Calu3 (cell line): ENCODE measurements at regions not wholly inside any gene's neighbourhood (a gene's known extent, or its start where the extent isn't known, plus 50 kb on each side); places are given as distances from the start of the nearest gene placed in this dataset.
A peak's percentile ranks its signal among the peaks of the same experiment; 100 is the strongest.

ENCODE experiments used
- BruUV-seq: library from RNA; stranded (reverse); fragments of 400-500 nt; replicated peaks from 2 replicates; lab custom pipeline; 2021; lab: Mats Ljungman, UMichigan
- CTCF ChIA-PET: fragments of 300-600 bp; sonication (Branson Sonifier 250); formaldehyde crosslinking; loops from one replicate; lab custom pipeline; 2022; ENCODE audit warnings: antibody characterized with exemption; lab: Charles Lee
- DNase-seq: peaks from one replicate; pipeline ENCODE4 v3.0.0; 2022
- H3K27ac Mint-ChIP-seq: one replicate; pipeline ENCODE4 v1.8.0; 2022; ENCODE audit warnings: mixed read lengths; ENCODE audit not compliant: unreplicated experiment
- H3K27me3 Mint-ChIP-seq: one replicate; pipeline ENCODE4 v1.8.0; 2022; ENCODE audit warnings: mixed read lengths; ENCODE audit not compliant: unreplicated experiment
- H3K36me3 Mint-ChIP-seq: one replicate; pipeline ENCODE4 v1.8.0; 2022; ENCODE audit warnings: mild to moderate bottlenecking, moderate library complexity, mixed read lengths; ENCODE audit not compliant: insufficient read depth, unreplicated experiment
- H3K4me1 Mint-ChIP-seq: one replicate; pipeline ENCODE4 v1.8.0; 2022; ENCODE audit warnings: mild to moderate bottlenecking, low read depth, mixed read lengths; ENCODE audit not compliant: unreplicated experiment
- H3K4me3 Mint-ChIP-seq: one replicate; pipeline ENCODE4 v1.8.0; 2022; ENCODE audit warnings: mild to moderate bottlenecking, low read depth, moderate library complexity, mixed read lengths; ENCODE audit not compliant: unreplicated experiment
- H3K9me3 Mint-ChIP-seq: one replicate; pipeline ENCODE4 v1.8.0; 2022; ENCODE audit warnings: low read depth, mixed read lengths; ENCODE audit not compliant: unreplicated experiment
- intact Hi-C: fragments of 100-400 bp; cut with micrococcal nuclease; formaldehyde crosslinking; loops from one replicate; pipeline ENCODE4 v1.10.0; 2022; ENCODE audit not compliant: unreplicated experiment
- TF ChIP-seq, protein P1 (sequence below): fragments of 200-600 bp; IDR thresholded peaks from one replicate; pipeline ENCODE4 v1.8.0; 2022; ENCODE audit warnings: antibody characterized with exemption; ENCODE audit not compliant: unreplicated experiment

- intact Hi-C loops = no loop called here
- TF ChIP-seq, protein P1, sequence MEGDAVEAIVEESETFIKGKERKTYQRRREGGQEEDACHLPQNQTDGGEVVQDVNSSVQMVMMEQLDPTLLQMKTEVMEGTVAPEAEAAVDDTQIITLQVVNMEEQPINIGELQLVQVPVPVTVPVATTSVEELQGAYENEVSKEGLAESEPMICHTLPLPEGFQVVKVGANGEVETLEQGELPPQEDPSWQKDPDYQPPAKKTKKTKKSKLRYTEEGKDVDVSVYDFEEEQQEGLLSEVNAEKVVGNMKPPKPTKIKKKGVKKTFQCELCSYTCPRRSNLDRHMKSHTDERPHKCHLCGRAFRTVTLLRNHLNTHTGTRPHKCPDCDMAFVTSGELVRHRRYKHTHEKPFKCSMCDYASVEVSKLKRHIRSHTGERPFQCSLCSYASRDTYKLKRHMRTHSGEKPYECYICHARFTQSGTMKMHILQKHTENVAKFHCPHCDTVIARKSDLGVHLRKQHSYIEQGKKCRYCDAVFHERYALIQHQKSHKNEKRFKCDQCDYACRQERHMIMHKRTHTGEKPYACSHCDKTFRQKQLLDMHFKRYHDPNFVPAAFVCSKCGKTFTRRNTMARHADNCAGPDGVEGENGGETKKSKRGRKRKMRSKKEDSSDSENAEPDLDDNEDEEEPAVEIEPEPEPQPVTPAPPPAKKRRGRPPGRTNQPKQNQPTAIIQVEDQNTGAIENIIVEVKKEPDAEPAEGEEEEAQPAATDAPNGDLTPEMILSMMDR = no peak
- CTCF ChIA-PET = no interaction called here
- Mint-ChIP-seq H3K36me3 (no peaks in the 10 kb centered on the region), H3K4me3 (no peak overlapping the region), H3K27ac (no peak overlapping the region), H3K27me3 (peaks cover 55% of the 10 kb centered on the region), H3K9me3 (no peaks in the 10 kb centered on the region), H3K4me1 (no peaks in the 10 kb centered on the region)
- DNase-seq = no peak
- BruUV-seq = no TSS peak
These were observed 71.4 kb upstream of the ANTXRL start for GRCh38 chr10:46215426-46215825.

DNA sequence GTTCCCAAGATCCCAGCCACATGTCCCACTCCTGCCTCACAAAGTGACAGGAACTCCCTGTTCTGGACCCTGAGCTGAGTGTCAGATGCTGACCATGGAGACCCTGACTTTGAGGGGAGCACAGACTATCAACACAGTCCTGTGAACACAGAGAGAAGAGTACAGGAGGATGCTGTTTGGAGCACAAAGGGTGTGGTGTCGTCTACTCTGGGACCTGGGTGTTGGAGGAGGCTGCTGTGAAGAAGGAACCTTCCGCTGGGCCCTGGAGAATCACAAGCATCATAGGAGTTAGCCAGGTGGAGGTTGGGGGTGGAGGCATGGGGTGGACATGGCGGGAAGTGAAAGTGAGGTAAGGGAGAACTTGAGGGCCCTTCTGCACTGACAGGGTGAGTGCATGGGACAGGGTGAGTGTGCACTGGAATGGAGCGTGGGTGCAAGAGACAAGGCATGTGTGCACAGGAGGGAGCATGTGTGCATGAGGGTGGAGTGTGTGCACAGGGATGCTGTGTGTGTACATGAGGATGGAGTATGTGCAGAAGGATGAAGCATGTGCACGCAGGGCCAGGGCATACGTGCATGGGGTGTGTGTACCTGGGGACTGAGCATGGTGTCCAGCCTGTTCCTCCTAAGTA, 70.7 kb upstream of the ANTXRL start:
- Mint-ChIP-seq H3K4me3 (no peak overlapping the region), H3K9me3 (no peaks in the 10 kb centered on the region), H3K4me1 (no peaks in the 10 kb centered on the region), H3K27me3 (peaks cover 60% of the 10 kb centered on the region), H3K36me3 (no peaks in the 10 kb centered on the region), H3K27ac (no peak overlapping the region)
- DNase-seq = no peak
- TF ChIP-seq, protein P1 = no peak
- CTCF ChIA-PET = interaction anchor here (1.0 kb wide), 1 partner anchor 312 kb away, joined by 3 read pairs; no protein-coding TSS in a partner anchor
- BruUV-seq = no TSS peak
- intact Hi-C loops = no loop called here

DNA sequence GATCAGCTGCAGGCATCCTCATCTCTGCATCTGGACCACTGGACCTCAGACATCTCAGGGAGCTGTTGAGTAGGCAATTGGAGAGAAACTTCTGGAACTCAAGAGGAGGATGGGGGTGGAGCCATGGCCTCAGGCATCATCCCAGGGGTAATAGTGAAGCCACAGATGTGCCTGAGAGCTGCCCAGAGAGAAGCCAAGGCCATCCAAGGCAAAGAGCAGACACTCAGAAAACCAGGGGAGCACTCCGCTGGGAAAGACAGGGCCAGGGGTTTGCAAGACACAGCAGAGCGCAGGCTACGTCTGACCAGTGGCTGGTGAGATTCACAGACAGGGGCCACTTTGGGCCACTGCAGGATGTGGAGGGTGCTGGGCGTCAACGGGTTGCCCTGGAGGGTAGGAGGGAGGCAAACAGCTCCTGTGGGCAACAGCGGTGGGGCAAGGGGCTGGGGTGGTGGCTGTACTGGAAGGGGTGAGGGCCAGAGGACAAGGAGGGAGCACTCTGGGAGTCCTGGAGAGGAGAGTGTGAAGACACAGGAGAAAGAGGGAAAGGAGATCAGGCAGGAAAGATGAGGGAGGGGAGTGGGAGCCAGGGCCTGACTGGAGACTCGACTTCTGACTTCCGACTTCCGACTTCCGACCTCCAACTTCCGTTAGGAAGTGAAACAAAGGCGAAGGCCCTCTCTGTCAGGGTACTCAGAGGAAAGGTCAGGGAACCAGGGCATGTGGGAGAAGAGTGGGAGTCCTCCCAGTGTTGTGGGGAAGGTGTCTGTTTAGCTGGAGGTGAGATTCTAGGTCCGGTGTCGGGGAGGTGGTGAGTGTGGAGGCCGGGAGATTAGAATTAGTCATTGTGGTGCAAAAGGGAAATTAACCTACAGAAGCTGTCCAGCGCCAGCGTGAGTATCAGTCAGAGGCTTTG, 69.7 kb upstream of the ANTXRL start:
- Mint-ChIP-seq H3K36me3 (no peaks in the 10 kb centered on the region), H3K9me3 (no peaks in the 10 kb centered on the region), H3K27me3 (peaks cover 69% of the 10 kb centered on the region), H3K4me1 (no peaks in the 10 kb centered on the region), H3K4me3 (no peak overlapping the region), H3K27ac (no peak overlapping the region)
- intact Hi-C loops = no loop called here
- no TSS peak for BruUV-seq
- CTCF ChIA-PET = interaction anchor here (0.6 to 3.5 kb wide), 4 partner anchors 9 to 311 kb away, joined by 3 to 16 read pairs (median 4); no protein-coding TSS in a partner anchor
- TF ChIP-seq, protein P1 = no peak
- DNase-seq = peak; percentile 24

DNA sequence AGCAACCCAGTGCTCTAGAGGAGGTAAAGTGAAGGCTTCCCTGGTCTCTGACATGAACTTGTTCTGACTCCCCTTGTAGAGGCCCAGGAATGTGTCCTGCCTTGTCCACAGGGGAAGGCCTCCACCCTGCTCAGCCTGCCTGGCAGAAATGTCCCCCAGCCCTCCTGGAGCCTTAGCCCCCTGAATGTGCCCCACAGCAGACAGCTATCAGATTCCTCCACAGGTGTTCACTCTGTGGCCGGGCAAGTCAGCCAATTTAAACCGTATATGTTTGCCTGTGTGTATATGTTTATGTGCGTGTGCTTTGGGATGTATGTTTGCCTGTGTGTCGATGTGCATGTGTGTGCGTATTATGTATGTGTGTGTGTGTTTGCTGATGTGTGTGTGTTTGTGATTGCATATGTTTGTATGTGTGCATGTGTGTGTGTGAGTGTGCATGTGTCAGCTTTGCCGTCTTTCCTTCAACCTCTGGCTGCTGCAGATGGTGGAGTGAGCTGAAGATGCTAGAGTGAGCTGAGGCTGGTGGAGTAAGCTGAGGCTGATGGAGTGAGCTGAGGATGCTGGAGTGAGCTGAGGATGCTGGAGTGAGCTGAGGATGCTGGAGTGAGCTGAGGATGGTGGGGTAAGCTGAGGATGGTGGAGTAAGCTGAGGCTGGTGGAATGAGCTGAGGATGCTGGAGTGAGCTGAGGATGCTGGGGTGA, 68.9 kb upstream of the ANTXRL start:
- Mint-ChIP-seq H3K9me3 (no peaks in the 10 kb centered on the region), H3K27me3 (peaks cover 76% of the 10 kb centered on the region), H3K27ac (no peak overlapping the region), H3K4me3 (no peak overlapping the region), H3K4me1 (no peaks in the 10 kb centered on the region), H3K36me3 (no peaks in the 10 kb centered on the region)
- CTCF ChIA-PET = interaction anchor here (0.5 to 3.5 kb wide), 4 partner anchors 9 to 49 kb away, joined by 3 to 16 read pairs (median 4); no protein-coding TSS in a partner anchor
- intact Hi-C loops = no loop called here
- TF ChIP-seq, protein P1 = no peak
- BruUV-seq = no TSS peak
- no peak for DNase-seq
